ENCODE measurements at regions not wholly inside any gene's neighbourhood (a gene's known extent, or its start where the extent isn't known, plus 50 kb on each side); places are given as distances from the start of the nearest gene placed in this dataset.

DNA sequence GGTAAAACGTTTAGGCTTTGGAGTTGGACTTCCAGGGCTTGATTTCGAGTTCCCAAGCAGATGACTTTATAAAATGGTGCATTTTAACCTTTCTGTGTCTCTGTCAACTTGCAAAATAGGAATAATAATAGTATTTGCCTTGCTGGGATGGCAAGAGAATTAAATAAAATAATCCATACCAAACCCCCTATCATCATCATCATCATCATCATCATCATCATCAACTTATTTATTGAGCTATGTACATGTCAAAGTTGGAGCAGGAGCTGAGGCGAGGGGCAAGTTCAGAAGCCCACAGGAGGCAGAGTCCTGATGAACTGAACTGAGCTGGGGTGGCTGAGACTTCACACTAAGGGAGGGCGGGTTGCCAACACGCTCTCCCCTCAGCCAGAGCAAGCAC lies 51.7 kb upstream of the KCNMA1 start:
- H3K27ac ChIP-seq (ENCODE audit: low read depth, low read length), result no peak overlapping the region
- H3K27me3 ChIP-seq (ENCODE audit: control insufficient read depth, insufficient read depth, low read length), result peaks cover 48% of the 10 kb centered on the region
- no peak overlapping the region for H3K4me3 ChIP-seq (ENCODE audit: low read depth, low read length)
- TF ChIP-seq, protein P1, sequence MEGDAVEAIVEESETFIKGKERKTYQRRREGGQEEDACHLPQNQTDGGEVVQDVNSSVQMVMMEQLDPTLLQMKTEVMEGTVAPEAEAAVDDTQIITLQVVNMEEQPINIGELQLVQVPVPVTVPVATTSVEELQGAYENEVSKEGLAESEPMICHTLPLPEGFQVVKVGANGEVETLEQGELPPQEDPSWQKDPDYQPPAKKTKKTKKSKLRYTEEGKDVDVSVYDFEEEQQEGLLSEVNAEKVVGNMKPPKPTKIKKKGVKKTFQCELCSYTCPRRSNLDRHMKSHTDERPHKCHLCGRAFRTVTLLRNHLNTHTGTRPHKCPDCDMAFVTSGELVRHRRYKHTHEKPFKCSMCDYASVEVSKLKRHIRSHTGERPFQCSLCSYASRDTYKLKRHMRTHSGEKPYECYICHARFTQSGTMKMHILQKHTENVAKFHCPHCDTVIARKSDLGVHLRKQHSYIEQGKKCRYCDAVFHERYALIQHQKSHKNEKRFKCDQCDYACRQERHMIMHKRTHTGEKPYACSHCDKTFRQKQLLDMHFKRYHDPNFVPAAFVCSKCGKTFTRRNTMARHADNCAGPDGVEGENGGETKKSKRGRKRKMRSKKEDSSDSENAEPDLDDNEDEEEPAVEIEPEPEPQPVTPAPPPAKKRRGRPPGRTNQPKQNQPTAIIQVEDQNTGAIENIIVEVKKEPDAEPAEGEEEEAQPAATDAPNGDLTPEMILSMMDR (IDR thresholded peaks at IDR 0.05; ENCODE audit: low read depth, low read length), result no peak
- no peak for DNase-seq (ENCODE audit: low read depth, low spot score)
- no peaks in the 10 kb centered on the region for H3K9me3 ChIP-seq (ENCODE audit: control insufficient read depth, insufficient read depth, low read length)
- ChIA-PET CTCF (interaction anchor here (1.1 kb wide), 1 partner anchor 23 kb away, joined by 4 read pairs; no protein-coding TSS in a partner anchor), POLR2A (no interaction called here)

DNA sequence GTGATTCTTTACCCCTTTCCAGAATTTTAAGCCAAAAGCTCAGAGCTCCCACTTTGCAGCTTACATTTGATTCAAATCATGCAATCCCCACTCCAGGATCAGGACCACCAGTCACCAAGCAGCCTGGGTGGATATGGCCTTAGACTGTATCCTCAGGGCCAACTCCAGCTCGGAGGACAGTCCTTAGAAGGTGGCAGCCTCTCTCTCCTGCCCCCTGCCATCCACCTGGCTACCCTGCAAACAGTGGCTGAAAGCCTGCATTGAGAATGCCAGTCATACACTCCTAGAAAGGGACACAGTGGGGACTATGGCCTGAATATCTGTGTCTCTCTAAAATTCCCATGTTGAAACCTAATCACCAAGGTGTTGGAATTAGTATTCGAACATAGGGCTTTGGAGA lies 50.0 kb upstream of the KCNMA1 start:
- Histone ChIP-seq H3K27me3 (ENCODE audit: control insufficient read depth, insufficient read depth, low read length) (peaks cover 48% of the 10 kb centered on the region), H3K27ac (ENCODE audit: low read depth, low read length) (no peak overlapping the region), H3K9me3 (ENCODE audit: control insufficient read depth, insufficient read depth, low read length) (no peaks in the 10 kb centered on the region), H3K4me3 (ENCODE audit: low read depth, low read length) (no peak overlapping the region)
- POLR2A ChIA-PET, result no interaction called here
- CTCF ChIA-PET, result no interaction called here
- TF ChIP-seq, protein P1 (IDR thresholded peaks at IDR 0.05; ENCODE audit: low read depth, low read length), result no peak
- no peak for DNase-seq (ENCODE audit: low read depth, low spot score)

Measured in AG04450 (cell line).